DMS79 treated with DMSO at 0.1 percent for 48 hours (cell line): ENCODE measurements at regions not wholly inside any gene's neighbourhood (a gene's known extent, or its start where the extent isn't known, plus 50 kb on each side); places are given as distances from the start of the nearest gene placed in this dataset.
"Not testable (repeated sequence)": the region's sequence is repeated elsewhere in the genome, so short reads cannot be mapped to it uniquely, and the experiment has no call there.

Source experiments
- DNase-seq: peaks from one replicate; lab custom pipeline; 2025; lab: John Stamatoyannopoulos, UW

- DNase-seq, result no peak
Measured at GRCh38 chr4:43619219-43619618, 726.7 kb downstream of the GRXCR1 start.

- DNase-seq, result not testable (repeated sequence)
Measured at GRCh38 chr4:43637893-43638292, 745.4 kb downstream of the GRXCR1 start.

- no peak for DNase-seq
Measured at GRCh38 chr4:43651991-43652390, 759.5 kb downstream of the GRXCR1 start.

GRCh38 chr4:43659547-43659946 is 767.0 kb downstream of the GRXCR1 start:
- DNase-seq, result not testable (repeated sequence)

DNA sequence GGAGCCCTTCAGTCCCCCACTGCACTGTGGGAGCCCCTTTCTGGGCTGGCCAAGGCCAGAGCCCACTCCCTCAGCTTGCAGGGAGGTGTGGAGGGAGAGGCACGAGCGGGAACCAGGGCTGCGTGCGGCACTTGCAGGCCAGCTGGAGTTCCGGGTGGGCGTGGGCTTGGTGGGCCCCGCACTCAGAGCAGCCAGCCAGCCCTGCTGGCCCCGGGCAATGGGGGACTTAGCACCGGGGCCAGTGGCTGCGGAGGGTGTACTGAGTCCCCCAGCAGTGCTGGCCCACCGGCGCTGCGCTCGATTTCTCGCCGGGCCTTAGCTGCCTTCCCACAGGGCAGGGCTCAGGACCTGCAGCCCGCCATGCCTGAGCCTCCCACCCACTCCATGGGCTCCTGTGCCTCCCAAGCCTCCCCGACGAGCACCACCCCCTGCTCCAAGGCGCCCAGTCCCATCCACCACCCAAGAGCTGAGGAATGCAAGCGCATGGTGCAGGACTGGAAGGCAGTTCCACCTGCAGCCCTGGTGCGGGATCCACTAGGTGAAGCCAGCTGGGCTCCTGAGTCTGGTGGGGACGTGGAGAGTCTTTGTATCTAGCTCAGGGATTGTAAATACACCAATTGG is 776.2 kb downstream of the KCTD8 start:
- not testable (repeated sequence) for DNase-seq

GRCh38 chr4:43680421-43680820 is 768.2 kb downstream of the KCTD8 start:
- no peak for DNase-seq

- no peak for DNase-seq
Measured at GRCh38 chr4:43682551-43682950, 766.1 kb downstream of the KCTD8 start.

DNA sequence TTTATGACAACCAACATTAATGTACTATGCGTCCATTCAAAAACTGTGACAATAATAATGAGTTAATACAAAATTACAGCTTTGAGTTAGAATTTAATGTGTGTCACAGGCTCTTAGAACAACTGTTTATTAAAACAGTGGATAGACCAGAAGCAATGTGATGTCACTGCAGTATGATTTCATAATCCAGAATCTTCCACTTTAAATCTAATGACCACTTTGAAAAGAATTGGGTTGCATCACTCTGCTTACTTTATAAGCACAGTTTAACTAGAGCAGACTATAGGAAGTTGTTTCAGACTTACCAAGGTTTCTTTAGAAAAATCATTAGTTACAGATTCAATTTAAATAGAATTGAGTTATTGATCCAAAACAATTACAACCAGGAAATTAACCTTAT is 758.5 kb downstream of the KCTD8 start:
- DNase-seq, result no peak

DNA sequence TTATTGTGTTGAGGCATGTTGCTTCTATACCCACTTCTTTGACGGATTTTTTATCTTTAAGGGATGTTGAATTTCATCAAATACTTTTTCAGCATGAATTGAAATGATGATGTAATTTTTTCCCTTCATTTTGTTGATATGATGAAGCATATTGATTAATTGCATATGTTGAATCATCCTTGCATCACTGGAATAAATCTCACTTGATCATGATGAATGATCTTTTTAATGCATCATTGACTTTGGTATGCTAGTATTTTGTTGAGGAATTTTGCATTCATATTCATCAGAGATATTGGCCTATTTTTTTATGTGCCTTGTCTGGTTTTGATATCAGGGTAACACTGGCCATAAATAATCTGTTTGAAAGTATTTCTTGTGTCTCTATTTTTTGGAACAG is 754.7 kb downstream of the KCTD8 start:
- DNase-seq, result no peak

GRCh38 chr4:43709443-43709842 is 739.2 kb downstream of the KCTD8 start:
- no peak for DNase-seq

- DNase-seq, result no peak
Measured at GRCh38 chr4:43716721-43717395, 731.8 kb downstream of the KCTD8 start.

DNA sequence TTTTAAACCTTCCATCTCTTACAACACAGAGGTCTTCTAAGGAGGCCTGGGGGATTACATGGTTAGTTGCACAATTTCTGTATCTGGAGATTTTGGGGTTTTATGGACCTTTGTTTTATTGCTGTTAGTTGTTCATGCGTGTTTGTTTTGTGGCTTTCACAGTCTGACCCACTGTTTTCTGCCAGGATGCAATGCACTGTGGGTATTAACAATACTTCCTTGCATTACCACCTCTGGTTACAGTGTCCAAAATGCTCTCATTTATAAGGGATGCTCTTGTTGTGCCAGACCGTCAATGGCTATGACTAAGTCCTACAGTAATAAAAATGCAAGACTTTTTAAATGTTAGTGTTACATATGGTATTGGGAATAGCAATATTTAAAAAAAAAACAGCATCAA is 730.2 kb downstream of the KCTD8 start:
- no peak for DNase-seq

- DNase-seq, result no peak
Measured at GRCh38 chr4:43732829-43733426, 715.7 kb downstream of the KCTD8 start.

DNA sequence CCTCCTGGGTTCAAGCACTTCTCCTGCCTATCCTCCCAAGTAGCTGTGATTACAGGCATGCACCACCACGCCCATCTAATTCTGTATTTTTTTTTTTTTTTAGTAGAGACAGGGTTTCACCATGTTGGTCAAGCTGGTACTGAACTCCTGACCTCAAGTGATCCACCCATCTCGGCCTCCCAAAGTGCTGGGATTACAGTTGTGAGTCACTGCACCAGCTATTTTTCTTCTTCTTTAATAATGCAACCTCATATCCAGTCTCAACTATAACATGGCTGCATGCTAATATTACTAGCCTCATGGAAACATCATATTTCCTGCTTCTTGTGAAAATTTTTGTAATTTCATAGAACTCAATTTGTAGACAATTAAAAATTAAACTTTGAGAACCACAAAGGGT is 706.5 kb downstream of the KCTD8 start:
- DNase-seq, result no peak

- no peak for DNase-seq
Measured at GRCh38 chr4:43754566-43754965, 694.0 kb downstream of the KCTD8 start.

- no peak for DNase-seq
Measured at GRCh38 chr4:43757147-43757546, 691.5 kb downstream of the KCTD8 start.

DNA sequence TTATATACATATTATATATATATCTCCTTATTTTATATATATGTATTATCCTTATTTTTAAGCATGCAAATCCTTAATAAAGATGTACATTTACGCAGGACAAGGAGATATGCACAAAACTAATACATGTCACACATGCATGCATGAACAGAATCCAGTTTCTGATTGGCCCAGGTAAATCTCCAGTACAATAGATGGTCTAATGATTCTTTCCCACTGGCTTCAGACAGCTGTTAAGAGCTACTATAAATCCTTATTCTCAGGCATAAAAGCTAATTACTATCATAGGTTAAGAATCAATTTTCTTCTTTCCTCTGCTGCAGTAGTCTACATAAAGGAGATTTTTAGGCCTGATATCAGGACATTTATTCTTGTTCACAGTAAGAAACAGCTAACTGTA is 689.8 kb downstream of the KCTD8 start:
- no peak for DNase-seq

GRCh38 chr4:43763029-43763610 is 685.5 kb downstream of the KCTD8 start:
- no peak for DNase-seq

DNA sequence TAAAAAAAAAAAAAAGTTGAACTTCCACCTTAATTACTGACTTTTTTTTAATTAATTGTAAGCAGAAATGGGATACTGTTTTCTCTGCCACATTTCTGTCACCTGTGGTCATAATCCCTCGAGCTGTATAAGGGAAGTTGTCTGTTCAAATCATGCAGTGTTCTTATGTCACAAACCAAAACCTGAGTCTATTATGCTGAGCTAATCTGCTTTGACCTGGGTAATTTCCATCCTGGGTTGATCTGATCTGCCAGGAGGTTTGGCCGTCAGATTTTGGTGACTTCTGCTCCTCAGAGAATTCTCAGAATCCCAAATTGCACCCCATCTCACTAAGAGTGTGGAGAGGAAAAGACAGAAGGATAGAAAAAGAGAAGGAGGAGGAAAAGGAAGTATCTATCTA is 683.1 kb downstream of the KCTD8 start:
- no peak for DNase-seq

DNA sequence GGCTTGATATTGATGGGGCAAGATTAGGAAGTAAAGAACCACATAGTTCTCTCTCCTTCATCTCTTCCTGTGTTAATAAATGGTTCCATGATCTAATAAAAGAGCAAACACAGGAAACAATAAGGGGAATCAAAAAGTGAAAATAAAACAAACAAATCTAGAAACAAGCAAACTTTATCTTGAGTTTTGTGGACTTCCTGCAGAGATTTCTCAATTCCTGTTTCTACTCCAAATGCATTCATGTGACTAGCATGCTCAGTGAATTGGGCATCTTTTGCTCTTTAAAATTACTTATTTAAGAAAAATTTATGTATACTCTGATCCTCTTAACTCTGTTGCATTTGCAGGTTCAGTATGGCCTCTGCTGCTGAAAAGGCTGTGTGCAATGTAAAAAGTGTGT is 682.0 kb downstream of the KCTD8 start:
- DNase-seq, result no peak

DNA sequence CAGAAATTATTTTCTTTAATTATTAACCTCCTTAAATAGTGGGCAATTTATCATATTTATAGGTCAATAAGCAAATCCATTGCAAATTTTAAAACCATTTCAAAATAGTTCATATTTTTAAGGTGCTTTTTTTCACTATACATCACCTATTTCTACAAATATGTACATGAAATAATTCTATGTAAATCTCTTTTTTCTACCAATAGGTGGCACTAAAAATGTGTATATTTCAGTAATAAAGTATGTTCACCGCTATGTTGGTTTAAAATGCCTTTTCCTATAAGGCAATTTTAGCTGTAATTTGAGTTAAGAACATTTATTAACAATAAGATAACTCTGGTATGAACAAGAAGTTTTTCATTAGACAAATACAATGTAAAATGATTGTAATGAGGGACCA is 672.2 kb downstream of the KCTD8 start:
- DNase-seq, result no peak

GRCh38 chr4:43778187-43778915 is 670.3 kb downstream of the KCTD8 start:
- DNase-seq, result no peak

GRCh38 chr4:43781125-43781524 is 667.5 kb downstream of the KCTD8 start:
- DNase-seq, result no peak
